H1 (cell line): ENCODE measurements at regions not wholly inside any gene's neighbourhood (a gene's known extent, or its start where the extent isn't known, plus 50 kb on each side); places are given as distances from the start of the nearest gene placed in this dataset.

Source experiments
- BCL11A ChIP-seq, 2 experiments: IDR thresholded peaks; one replicate each; pipeline ENCODE4 v1.6.1; 2011; ENCODE audit warnings: low read depth in 2 of 2, low read length in 2 of 2, mild to moderate bottlenecking in 2 of 2
- CTCF ChIP-seq, 3 experiments: IDR thresholded peaks; 1 replicate in 2 of 3; 2 replicates in 1 of 3; pipeline versions ENCODE4 v1.5.1 to v1.6.1; 2011; ENCODE audit warnings: low read length in 3 of 3, mild to moderate bottlenecking in 3 of 3, inconsistent platforms in 2 of 3, low read depth in 1 of 3, moderate library complexity in 1 of 3; ENCODE audit not compliant: insufficient read depth in 1 of 3; ENCODE audit errors: control extremely low read depth in 1 of 3
- EP300 ChIP-seq, 2 experiments: IDR thresholded peaks; 1 replicate in 1 of 2; 2 replicates in 1 of 2; pipeline ENCODE4 v1.6.1; 2011 to 2012; ENCODE audit warnings: low read depth in 2 of 2, low read length in 2 of 2, mild to moderate bottlenecking in 2 of 2, borderline replicate concordance in 1 of 2, inconsistent platforms in 1 of 2, moderate library complexity in 1 of 2
- POLR2AphosphoS5 ChIP-seq: IDR thresholded peaks from 2 replicates; pipeline ENCODE4 v1.6.1; 2011; ENCODE audit warnings: low read depth, low read length
- RAD21 ChIP-seq, 2 experiments: IDR thresholded peaks in 1 of 2; conservative IDR thresholded peaks in 1 of 2; 2 replicates each; pipeline ENCODE4 v1.6.1; 2011; ENCODE audit warnings: low read depth in 2 of 2, low read length in 2 of 2, improper control_type of control experiment in 1 of 2, inconsistent platforms in 1 of 2, mild to moderate bottlenecking in 1 of 2, moderate library complexity in 1 of 2
- SUZ12 ChIP-seq: fragments of 200-600 bp; sonication (generic); IDR thresholded peaks from 2 replicates; pipeline ENCODE4 v1.6.1; 2012; ENCODE audit warnings: mild to moderate bottlenecking, inconsistent platforms, low read length, moderate library complexity, mixed read lengths

- TF ChIP-seq CTCF (IDR thresholded peaks at IDR 0.05; ENCODE audit: control extremely low read depth in 1 of 3, insufficient read depth in 1 of 3, low read depth in 1 of 3, low read length in 3 of 3) (no peak), SUZ12 (no peak), EP300 (IDR thresholded peaks at IDR 0.05; ENCODE audit: borderline replicate concordance in 1 of 2, low read depth in 2 of 2, low read length in 2 of 2) (no peak), POLR2AphosphoS5 (no peak), RAD21 (IDR thresholded peaks at IDR 0.05 in 1 of 2, conservative IDR thresholded peaks at IDR 0.05 in 1 of 2; ENCODE audit: low read depth in 2 of 2, low read length in 2 of 2) (no peak), BCL11A (IDR thresholded peaks at IDR 0.05; ENCODE audit: low read depth in 2 of 2, low read length in 2 of 2) (no peak)
Measured at GRCh38 chr15:31473385-31474058, 146.9 kb downstream of the KLF13 start.
